Hepatocyte (in vitro differentiated cells): ENCODE measurements at regions not wholly inside any gene's neighbourhood (a gene's known extent, or its start where the extent isn't known, plus 50 kb on each side); places are given as distances from the start of the nearest gene placed in this dataset.

Experiments
- DNase-seq: peaks from one replicate; pipeline ENCODE4 v3.0.0-alpha.2; 2016; ENCODE audit warnings: low spot score
- H2AFZ ChIP-seq: fragments of 200-600 bp; sonication (generic); 2 replicates; pipeline ENCODE4 v1.6.0; 2016; ENCODE audit warnings: antibody characterized with exemption, mild to moderate bottlenecking
- H3K27ac ChIP-seq: fragments of 200-600 bp; sonication (generic); 2 replicates; pipeline ENCODE4 v1.5.1; 2016; ENCODE audit warnings: mild to moderate bottlenecking
- H3K27me3 ChIP-seq: fragments of 200-600 bp; sonication (generic); 2 replicates; pipeline ENCODE4 v1.6.1; 2016
- H3K36me3 ChIP-seq: fragments of 200-600 bp; sonication (generic); replicated peaks from 2 replicates; pipeline ENCODE4 v1.5.1; 2016; ENCODE audit warnings: low read depth; ENCODE audit not compliant: insufficient read depth
- H3K4me1 ChIP-seq: fragments of 200-600 bp; sonication (generic); 2 replicates; pipeline ENCODE4 v1.5.1; 2016; ENCODE audit warnings: mild to moderate bottlenecking, moderate library complexity; ENCODE audit not compliant: insufficient read depth
- H3K4me2 ChIP-seq: fragments of 200-600 bp; sonication (generic); 2 replicates; pipeline ENCODE4 v1.6.0; 2016
- H3K4me3 ChIP-seq: fragments of 200-600 bp; sonication (generic); 2 replicates; pipeline ENCODE4 v1.5.1; 2016; ENCODE audit warnings: mild to moderate bottlenecking
- H3K79me2 ChIP-seq: fragments of 200-600 bp; sonication (generic); 2 replicates; pipeline ENCODE4 v1.6.0; 2017; ENCODE audit warnings: mild to moderate bottlenecking
- H3K9me2 ChIP-seq: fragments of 200-600 bp; sonication (generic); replicated peaks from 2 replicates; pipeline ENCODE4 v1.6.0; 2017; ENCODE audit warnings: mild to moderate bottlenecking; ENCODE audit not compliant: insufficient read depth
- H3K9me3 ChIP-seq: fragments of 200-600 bp; sonication (generic); 2 replicates; pipeline ENCODE4 v1.5.1; 2016; ENCODE audit warnings: low read depth, mild to moderate bottlenecking
- H4K20me1 ChIP-seq: fragments of 200-600 bp; sonication (generic); 2 replicates; pipeline ENCODE4 v1.6.0; 2016; ENCODE audit warnings: mild to moderate bottlenecking; ENCODE audit not compliant: insufficient read depth, poor library complexity, severe bottlenecking
- EZH2 ChIP-seq: fragments of 200-600 bp; sonication (generic); IDR thresholded peaks from 2 replicates; pipeline ENCODE4 v1.6.1; 2016; ENCODE audit warnings: antibody characterized with exemption, mild to moderate bottlenecking, borderline replicate concordance
- EZH2phosphoT487 ChIP-seq: fragments of 200-600 bp; sonication (generic); IDR thresholded peaks from one replicate; pipeline ENCODE4 v1.6.1; 2018; ENCODE audit warnings: antibody characterized with exemption, mild to moderate bottlenecking, low read depth, moderate library complexity; ENCODE audit not compliant: unreplicated experiment, severe bottlenecking
- WGBS: methylation state at CpG from one replicate; pipeline ENCODE4 v1.1.6; 2016; ENCODE audit warnings: low lambda C conversion rate; ENCODE audit errors: missing lambda C conversion rate; 5-methylcytosine and 5-hydroxymethylcytosine counted together
- TF ChIP-seq, protein P1 (sequence below): fragments of 200-600 bp; sonication (generic); IDR thresholded peaks from 2 replicates; pipeline ENCODE4 v1.5.1; 2016; ENCODE audit warnings: antibody characterized with exemption, mild to moderate bottlenecking; ENCODE audit not compliant: poor library complexity

DNA sequence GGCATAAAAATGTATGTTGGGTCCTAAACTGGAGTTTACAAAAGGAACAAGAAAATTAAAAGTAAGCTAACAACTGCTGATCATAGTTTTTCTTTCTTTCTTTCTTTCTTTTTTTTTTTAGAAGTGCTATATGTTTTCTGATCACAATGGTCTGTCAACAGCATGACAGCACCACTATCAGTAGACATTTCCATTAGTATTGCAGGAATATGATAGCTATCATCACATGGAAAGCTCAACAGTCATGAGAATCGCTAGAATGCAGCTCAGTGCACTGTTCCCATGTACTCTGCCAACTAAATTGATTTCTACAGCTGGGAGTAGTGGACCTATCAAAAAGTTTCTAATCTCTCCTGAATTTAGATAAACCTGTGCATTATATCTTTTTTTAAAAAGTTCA is 950.3 kb upstream of the ACVR2A start:
- H3K9me2 ChIP-seq = no peaks in the 10 kb centered on the region
- no peaks in the 10 kb centered on the region for H4K20me1 ChIP-seq
- no peaks in the 10 kb centered on the region for H3K36me3 ChIP-seq
- H3K9me3 ChIP-seq = no peaks in the 10 kb centered on the region
- no peak overlapping the region for H3K4me2 ChIP-seq
- no peaks in the 10 kb centered on the region for H3K79me2 ChIP-seq
- no peak overlapping the region for H3K4me3 ChIP-seq
- 86% methylated on average over 1 of the region's 1 CpG for WGBS
- no peak for DNase-seq
- no peak overlapping the region for H3K27ac ChIP-seq
- H3K27me3 ChIP-seq = no peaks in the 10 kb centered on the region
- TF ChIP-seq, protein P1, sequence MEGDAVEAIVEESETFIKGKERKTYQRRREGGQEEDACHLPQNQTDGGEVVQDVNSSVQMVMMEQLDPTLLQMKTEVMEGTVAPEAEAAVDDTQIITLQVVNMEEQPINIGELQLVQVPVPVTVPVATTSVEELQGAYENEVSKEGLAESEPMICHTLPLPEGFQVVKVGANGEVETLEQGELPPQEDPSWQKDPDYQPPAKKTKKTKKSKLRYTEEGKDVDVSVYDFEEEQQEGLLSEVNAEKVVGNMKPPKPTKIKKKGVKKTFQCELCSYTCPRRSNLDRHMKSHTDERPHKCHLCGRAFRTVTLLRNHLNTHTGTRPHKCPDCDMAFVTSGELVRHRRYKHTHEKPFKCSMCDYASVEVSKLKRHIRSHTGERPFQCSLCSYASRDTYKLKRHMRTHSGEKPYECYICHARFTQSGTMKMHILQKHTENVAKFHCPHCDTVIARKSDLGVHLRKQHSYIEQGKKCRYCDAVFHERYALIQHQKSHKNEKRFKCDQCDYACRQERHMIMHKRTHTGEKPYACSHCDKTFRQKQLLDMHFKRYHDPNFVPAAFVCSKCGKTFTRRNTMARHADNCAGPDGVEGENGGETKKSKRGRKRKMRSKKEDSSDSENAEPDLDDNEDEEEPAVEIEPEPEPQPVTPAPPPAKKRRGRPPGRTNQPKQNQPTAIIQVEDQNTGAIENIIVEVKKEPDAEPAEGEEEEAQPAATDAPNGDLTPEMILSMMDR = no peak
- TF ChIP-seq EZH2phosphoT487 (no peak), EZH2 (no peak)
- no peak overlapping the region for H2AFZ ChIP-seq
- H3K4me1 ChIP-seq = no peaks in the 10 kb centered on the region

DNA sequence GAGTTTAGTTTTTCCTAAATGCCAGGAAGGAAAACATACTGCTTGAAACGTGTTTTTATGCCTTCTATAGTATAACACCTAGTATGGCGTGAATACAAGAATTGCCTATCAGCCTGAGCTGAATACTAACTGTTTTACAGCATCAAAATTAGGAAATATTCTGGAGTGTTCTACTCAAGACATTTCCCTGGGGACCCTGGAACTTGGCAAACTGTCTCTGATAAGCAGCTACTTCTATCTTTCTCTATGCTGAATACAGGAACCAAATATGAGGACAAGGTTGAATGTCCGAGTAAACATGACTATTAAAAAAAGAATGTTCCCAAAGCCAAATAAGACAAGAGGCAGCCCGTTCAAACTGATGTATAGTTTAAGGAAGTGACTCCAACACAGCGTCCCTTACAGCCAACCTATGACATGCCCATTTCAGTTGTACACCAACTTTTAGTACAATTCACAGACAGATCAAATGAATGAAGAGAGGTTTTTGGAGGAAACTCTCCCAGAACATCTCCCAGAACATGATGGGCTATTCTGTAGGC is 951.3 kb upstream of the ACVR2A start:
- 89% methylated on average over 5 of the region's 5 CpGs for WGBS
- TF ChIP-seq, protein P1 = no peak
- H3K27ac ChIP-seq = no peak overlapping the region
- H4K20me1 ChIP-seq = no peaks in the 10 kb centered on the region
- no peak overlapping the region for H3K4me2 ChIP-seq
- no peak overlapping the region for H3K4me3 ChIP-seq
- no peaks in the 10 kb centered on the region for H3K9me2 ChIP-seq
- no peaks in the 10 kb centered on the region for H3K79me2 ChIP-seq
- no peak for DNase-seq
- no peak overlapping the region for H2AFZ ChIP-seq
- no peaks in the 10 kb centered on the region for H3K9me3 ChIP-seq
- no peaks in the 10 kb centered on the region for H3K4me1 ChIP-seq
- H3K27me3 ChIP-seq = no peaks in the 10 kb centered on the region
- H3K36me3 ChIP-seq = no peaks in the 10 kb centered on the region

DNA sequence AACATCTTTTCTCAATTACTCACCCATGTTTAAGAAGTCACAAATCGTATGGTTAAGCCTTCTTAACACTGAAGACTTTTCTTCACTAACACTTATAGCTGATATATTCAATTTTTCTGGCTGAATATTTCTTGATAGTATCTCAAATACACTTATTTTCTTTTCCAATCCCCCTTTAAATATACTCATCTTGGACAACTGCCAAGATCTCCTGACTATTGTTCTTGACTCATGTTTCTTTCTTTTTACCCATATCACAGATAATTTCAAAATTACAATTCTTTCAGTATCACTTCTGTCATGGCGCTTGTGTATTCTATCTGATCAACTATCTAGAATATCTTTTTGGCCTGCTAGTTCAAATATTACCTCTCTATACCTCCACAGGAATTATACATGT is 954.3 kb upstream of the ACVR2A start:
- no peaks in the 10 kb centered on the region for H3K9me3 ChIP-seq
- TF ChIP-seq, protein P1 = no peak
- no peak for TF ChIP-seq EZH2phosphoT487
- no peak for TF ChIP-seq EZH2
- no peak overlapping the region for H2AFZ ChIP-seq
- no peaks in the 10 kb centered on the region for H4K20me1 ChIP-seq
- no peaks in the 10 kb centered on the region for H3K27me3 ChIP-seq
- no peaks in the 10 kb centered on the region for H3K79me2 ChIP-seq
- WGBS = 94% methylated on average over 2 of the region's 2 CpGs
- no peaks in the 10 kb centered on the region for H3K4me1 ChIP-seq
- no peak overlapping the region for H3K4me2 ChIP-seq
- no peaks in the 10 kb centered on the region for H3K36me3 ChIP-seq
- H3K27ac ChIP-seq = no peak overlapping the region
- DNase-seq = no peak
- no peaks in the 10 kb centered on the region for H3K9me2 ChIP-seq
- H3K4me3 ChIP-seq = no peak overlapping the region

DNA sequence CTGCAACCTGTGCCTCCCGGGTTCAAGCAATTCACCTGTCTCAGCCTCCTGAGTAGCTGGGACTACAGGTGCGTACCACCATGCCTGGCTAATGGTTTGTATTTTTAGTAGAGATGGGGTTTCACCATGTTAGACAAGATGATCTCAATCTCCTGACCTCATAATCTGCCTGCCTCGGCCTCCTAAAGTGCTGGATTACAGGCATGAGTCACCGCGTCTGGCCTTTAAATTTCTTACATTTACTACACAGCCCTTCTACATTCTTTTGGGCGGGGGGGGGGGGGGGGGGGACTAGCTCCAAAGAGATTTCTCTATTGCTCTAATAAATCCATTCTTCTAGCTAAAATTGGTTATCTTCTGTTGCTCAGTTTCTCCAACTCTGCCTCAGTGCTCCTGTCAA is 964.9 kb upstream of the ACVR2A start:
- H3K9me3 ChIP-seq = no peaks in the 10 kb centered on the region
- H3K79me2 ChIP-seq = no peaks in the 10 kb centered on the region
- no peak for TF ChIP-seq EZH2
- TF ChIP-seq EZH2phosphoT487 = no peak
- TF ChIP-seq, protein P1 = no peak
- H3K27me3 ChIP-seq = no peaks in the 10 kb centered on the region
- H3K36me3 ChIP-seq = no peaks in the 10 kb centered on the region
- H3K9me2 ChIP-seq = no peaks in the 10 kb centered on the region
- H3K4me1 ChIP-seq = no peaks in the 10 kb centered on the region
- H3K4me3 ChIP-seq = no peak overlapping the region
- H2AFZ ChIP-seq = no peak overlapping the region
- H4K20me1 ChIP-seq = no peaks in the 10 kb centered on the region
- no peak for DNase-seq
- H3K4me2 ChIP-seq = no peak overlapping the region
- no peak overlapping the region for H3K27ac ChIP-seq
- WGBS = 79% methylated on average over 5 of the region's 6 CpGs
